ENCODE measurements at regions not wholly inside any gene's neighbourhood (a gene's known extent, or its start where the extent isn't known, plus 50 kb on each side); places are given as distances from the start of the nearest gene placed in this dataset.

- no peak for TF ChIP-seq CTCF (conservative IDR thresholded peaks at IDR 0.05; ENCODE audit: low read depth, low read length)
- no peak for TF ChIP-seq EZH2 (IDR thresholded peaks at IDR 0.05; ENCODE audit: borderline replicate concordance, low read depth, low read length, poor library complexity, severe bottlenecking)
Measured at GRCh38 chr13:53854321-53854720, 825.7 kb downstream of the OLFM4 start.

Measured in A673 (cell line).